GM19023 (cell line): ENCODE measurements at regions not wholly inside any gene's neighbourhood (a gene's known extent, or its start where the extent isn't known, plus 50 kb on each side); places are given as distances from the start of the nearest gene placed in this dataset.

Source experiments
- ATAC-seq: cut with Tn5 transposase; IDR thresholded peaks from one replicate; pipeline ENCODE4 v1.9.1; 2021; ENCODE audit warnings: mild to moderate bottlenecking, moderate library complexity; ENCODE audit not compliant: unreplicated experiment

DNA sequence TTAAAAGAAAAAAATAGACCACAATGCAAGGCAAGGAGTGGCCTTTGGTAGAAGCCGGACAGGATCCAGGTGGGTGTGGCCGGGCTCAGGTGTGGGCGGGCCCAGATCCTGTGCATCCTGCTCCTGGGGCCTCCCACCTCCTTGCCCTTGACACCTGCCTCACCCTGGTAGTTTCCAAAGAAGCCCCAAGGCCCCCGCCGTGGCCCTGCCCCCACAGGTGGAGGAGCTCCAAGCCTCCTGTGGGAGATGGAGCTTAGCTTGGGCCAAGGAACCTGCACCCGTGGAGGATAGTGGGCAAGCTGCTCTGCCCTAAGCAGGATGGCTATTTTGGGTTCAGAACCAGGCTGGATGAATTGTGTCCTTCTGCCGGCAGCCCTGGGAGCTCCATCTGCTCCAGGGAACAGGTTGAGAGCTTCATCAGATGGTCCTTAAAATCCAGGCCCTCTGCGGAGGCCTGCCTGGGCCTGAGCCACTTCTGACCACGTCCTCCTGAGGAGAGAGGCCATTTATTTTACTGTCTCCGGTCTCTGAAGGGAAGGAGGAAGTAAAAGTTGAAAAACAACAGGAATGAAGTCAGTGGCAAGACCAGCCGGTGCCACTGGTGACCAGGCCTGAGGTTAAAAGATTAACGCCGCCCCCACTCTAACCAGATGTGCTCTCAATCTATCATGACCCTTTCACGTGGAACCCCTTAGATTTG, 53.9 kb upstream of the KLF13 start:
- no peak for ATAC-seq

DNA sequence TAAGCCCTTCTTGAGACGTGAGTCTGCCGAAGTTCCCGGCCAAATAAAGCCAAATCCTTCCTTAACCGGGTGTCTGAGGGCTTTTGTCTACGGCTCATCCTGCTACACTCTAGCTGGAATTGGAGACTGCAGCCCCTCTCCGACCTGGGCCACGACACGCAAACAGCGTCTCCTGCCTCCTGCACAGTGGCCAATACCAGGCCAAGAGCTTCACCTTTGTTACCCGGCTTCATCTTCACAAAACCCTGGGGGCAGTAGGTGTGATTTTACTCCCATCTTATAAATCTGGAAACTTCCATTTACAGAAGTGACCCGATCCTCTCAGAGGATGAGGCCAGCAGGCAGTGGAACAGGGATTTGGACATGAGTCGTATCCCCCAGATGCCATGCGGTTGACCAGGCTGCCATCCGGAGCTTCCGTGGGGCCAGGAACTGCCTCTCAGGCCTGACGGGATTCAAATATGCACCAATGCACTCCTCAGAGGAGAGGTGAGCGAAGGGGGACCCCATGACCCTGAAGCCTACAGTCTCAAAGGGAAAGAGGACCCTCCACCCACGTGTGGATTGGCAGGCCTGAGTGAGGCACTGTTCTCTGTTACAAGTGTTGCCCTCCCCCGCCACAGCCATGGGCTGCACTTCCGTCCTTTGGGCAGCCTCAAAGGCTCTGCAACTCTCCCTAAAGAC, 53.2 kb upstream of the KLF13 start:
- no peak for ATAC-seq

DNA sequence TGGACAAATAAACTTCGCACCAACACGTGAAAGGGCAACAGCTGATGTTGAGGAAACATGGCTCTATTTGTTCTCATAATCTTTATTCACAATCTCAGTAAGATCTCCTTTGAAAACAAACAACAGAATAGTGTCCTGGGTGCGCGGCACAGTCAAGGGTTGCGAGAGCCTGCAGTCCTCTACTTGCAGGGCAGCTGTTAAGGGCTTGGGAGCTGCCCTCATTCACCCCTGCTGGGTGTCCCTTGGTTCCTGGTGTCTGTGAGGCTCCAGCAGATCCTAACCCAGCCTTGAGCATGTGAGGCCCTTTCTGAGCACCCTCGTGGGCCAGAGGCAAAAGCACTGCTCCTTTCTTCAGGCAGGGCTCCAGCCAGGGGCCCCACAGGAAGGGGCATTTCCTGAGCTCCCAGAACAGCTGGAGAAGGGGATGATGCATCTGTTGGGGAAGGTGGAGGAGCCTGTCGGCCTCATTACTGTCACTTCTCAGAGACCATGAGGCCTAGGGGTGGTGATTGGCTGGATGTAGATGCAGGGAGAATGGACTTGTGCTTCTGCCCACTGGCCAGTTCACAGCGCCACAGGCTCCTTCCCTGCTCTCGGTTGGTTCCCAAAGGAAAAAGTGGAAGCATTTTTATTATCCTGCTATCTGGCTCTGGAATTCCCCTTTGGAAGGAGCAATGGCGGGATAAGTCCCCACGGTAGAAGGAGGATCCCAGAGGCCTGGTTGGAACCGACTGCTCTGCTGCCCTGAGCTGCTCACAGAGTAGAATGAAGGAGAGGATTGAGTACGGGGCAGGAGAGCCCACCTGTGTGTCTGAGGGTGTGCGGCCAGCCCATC, 51.9 kb upstream of the KLF13 start:
- ATAC-seq, result no peak

DNA sequence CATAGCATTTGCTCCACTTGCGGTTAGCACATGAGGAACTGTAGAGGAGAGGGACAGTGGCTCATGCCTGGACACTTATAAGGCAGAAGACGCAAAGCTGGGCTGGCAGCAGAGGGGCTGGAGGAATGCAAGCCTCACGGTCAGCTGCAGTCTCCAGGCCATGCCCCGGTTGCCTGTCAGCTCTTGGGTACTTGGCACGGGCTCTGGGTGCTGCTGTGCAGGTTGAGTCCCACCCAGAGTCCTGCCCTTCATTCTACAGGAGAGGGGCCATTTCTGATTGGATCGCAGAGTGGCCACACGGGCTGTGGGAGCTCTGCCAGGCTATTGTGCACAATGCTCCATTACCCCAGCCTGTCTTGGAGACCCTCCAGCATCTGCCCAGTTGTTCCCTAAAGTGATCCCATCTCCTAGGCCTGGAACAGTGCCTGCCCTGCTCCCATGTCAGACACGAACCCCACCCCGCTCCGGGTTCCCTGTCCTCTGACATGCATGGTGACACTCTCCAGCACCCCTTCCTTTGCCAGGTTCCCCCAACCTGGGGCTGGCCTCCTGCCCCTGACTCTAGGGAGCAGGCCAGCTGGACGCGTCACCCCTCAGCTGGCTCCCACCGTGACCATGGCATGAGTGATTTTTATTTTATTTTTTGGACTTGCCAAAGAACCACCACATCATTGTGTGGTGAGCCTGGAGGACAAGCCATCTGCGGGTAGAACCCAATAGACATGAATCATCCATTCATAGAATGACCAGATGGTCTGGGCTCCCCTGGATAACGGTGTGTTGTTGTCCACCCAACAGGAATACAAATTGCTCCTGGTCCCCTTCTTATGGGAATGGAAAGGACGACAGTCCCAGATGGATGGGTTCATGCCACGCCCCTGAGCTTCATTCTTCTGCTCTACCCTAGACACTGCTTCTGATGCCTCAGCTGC, 51.0 kb upstream of the KLF13 start:
- no peak for ATAC-seq

DNA sequence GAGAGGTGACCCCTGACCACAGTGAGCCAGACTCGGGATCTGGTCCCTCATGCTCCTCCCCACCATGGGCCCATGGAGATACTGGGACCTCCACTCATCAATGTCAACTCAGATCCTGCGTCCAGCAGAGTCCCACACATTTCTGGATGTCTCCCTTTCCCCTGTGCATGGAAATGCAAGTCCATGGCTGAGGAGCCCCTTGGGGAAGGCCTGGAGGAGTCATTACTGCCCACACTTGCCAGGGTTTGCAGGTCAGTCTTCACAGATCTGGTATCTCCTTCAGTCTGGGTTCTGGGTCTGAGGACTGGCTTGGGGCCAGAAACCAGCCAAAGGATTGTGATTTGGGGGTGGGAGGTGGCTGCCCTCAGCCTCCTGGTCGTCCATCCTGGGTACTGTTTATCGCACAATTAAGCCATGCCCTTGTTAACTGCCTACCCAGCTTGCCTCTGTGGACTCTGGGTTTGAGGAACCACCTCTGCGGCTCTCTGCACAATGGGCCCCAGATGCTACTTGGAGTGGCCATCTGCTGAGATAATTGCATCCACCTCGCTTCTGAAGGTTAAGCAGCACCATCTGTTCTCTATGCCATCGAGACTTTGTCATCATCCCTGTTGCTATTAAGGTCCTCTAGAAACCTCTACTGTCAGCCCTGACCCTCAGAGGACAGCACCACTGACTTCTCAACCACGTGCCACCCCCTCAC, 49.9 kb upstream of the KLF13 start:
- no peak for ATAC-seq
